ENCODE measurements at regions not wholly inside any gene's neighbourhood (a gene's known extent, or its start where the extent isn't known, plus 50 kb on each side); places are given as distances from the start of the nearest gene placed in this dataset.

GRCh38 chr13:76703621-76704288 is 182.4 kb downstream of the KCTD12 start:
- ChIA-PET CTCF (interaction anchor here (0.6 to 0.7 kb wide), 2 partner anchors 57 to 1908 kb away, joined by 3 read pairs; no protein-coding TSS in a partner anchor), POLR2A (no interaction called here)
- intact Hi-C loops (cut with DNase I, micrococcal nuclease) = no loop called here
- no peak overlapping the region for H3K4me3 ChIP-seq (ENCODE audit: low read length)
- Mint-ChIP-seq H3K4me1 (ENCODE audit: low read depth) (no peaks in the 10 kb centered on the region), H3K36me3 (ENCODE audit: low read depth) (no peaks in the 10 kb centered on the region), H3K4me3 (no peak overlapping the region), H3K27me3 (peaks cover 8% of the 10 kb centered on the region), H3K27ac (no peak overlapping the region), H3K9me3 (no peaks in the 10 kb centered on the region)
- H3K27ac ChIP-seq (ENCODE audit: low read depth in 1 of 2, low read length in 2 of 2) = no peak overlapping the region
- H3K36me3 ChIP-seq (ENCODE audit: insufficient read depth, low read length) = no peaks in the 10 kb centered on the region
- H3K9me3 ChIP-seq (ENCODE audit: control insufficient read depth in 1 of 2, insufficient read depth in 1 of 2, low read length in 2 of 2) = no peaks in the 10 kb centered on the region
- no peak for DNase-seq
- no peak for TF ChIP-seq CTCF (IDR thresholded peaks at IDR 0.05)
- no peaks in the 10 kb centered on the region for H3K4me1 ChIP-seq (ENCODE audit: insufficient read depth, low read length)
- no peaks in the 10 kb centered on the region for H3K27me3 ChIP-seq (ENCODE audit: control insufficient read depth in 1 of 2, insufficient read depth in 2 of 2, low read length in 2 of 2)
- no peak for ATAC-seq (ENCODE audit: poor library complexity)

DNA sequence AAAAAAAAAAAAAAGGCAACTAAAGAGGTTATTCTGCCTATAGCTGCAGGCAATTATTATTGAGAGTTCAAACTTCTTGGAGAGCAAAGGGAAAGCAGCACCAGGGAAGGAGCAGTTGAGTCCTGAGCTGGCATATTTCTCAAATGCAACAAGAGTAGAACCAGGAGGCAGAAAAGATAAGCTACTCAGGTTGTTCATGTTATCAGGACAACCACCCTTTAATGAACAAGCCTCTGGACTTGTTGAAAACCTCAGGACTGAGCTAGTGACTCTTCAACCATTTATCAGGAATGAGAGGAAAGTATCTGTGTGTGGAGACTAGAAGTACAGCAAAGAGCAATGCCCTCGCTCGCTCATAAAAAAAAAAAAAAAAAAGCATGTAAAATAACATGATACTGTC is 183.0 kb downstream of the KCTD12 start:
- Histone ChIP-seq H3K27ac (ENCODE audit: low read depth in 1 of 2, low read length in 2 of 2) (no peak overlapping the region), H3K4me1 (ENCODE audit: insufficient read depth, low read length) (no peaks in the 10 kb centered on the region), H3K27me3 (ENCODE audit: control insufficient read depth in 1 of 2, insufficient read depth in 2 of 2, low read length in 2 of 2) (no peaks in the 10 kb centered on the region), H3K9me3 (ENCODE audit: control insufficient read depth in 1 of 2, insufficient read depth in 1 of 2, low read length in 2 of 2) (no peaks in the 10 kb centered on the region), H3K4me3 (ENCODE audit: low read length) (no peak overlapping the region), H3K36me3 (ENCODE audit: insufficient read depth, low read length) (no peaks in the 10 kb centered on the region)
- TF ChIP-seq CTCF (IDR thresholded peaks at IDR 0.05) = no peak
- H3K4me1 Mint-ChIP-seq (ENCODE audit: low read depth) = no peaks in the 10 kb centered on the region
- H3K27me3 Mint-ChIP-seq = peaks cover 11% of the 10 kb centered on the region
- H3K27ac Mint-ChIP-seq = no peak overlapping the region
- CTCF ChIA-PET = interaction anchor here (0.6 to 0.7 kb wide), 2 partner anchors 57 to 1908 kb away, joined by 3 read pairs; no protein-coding TSS in a partner anchor
- intact Hi-C loops (cut with DNase I, micrococcal nuclease) = no loop called here
- H3K9me3 Mint-ChIP-seq = no peaks in the 10 kb centered on the region
- no peak for DNase-seq
- no peak overlapping the region for H3K4me3 Mint-ChIP-seq
- no peaks in the 10 kb centered on the region for H3K36me3 Mint-ChIP-seq (ENCODE audit: low read depth)
- POLR2A ChIA-PET = no interaction called here
- no peak for ATAC-seq (ENCODE audit: poor library complexity)

DNA sequence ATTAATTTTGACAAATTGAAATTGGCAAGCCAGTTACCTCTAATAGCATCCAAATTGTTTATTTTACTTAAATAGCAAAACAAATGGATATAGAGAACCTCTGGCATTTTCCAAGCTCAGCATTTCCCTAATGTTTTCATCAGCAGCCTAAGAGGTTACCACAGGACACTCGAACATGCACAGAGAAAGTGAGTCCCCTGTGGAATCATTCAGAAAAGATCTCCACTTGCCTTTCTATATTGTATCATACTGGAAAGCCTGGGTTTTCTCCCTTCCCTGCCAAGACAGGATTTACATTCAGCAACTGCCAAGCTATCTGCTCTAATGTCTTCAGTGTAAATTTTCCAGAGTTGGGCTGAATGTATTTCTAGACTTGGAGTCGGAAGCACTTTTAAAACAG is 188.9 kb downstream of the KCTD12 start:
- Mint-ChIP-seq H3K27ac (no peak overlapping the region), H3K4me3 (no peak overlapping the region), H3K4me1 (ENCODE audit: low read depth) (no peaks in the 10 kb centered on the region), H3K36me3 (ENCODE audit: low read depth) (no peaks in the 10 kb centered on the region), H3K27me3 (peaks cover 22% of the 10 kb centered on the region), H3K9me3 (no peaks in the 10 kb centered on the region)
- Histone ChIP-seq H3K27ac (ENCODE audit: low read depth in 1 of 2, low read length in 2 of 2) (no peak overlapping the region), H3K4me3 (ENCODE audit: low read length) (no peak overlapping the region), H3K4me1 (ENCODE audit: insufficient read depth, low read length) (no peaks in the 10 kb centered on the region), H3K9me3 (ENCODE audit: control insufficient read depth in 1 of 2, insufficient read depth in 1 of 2, low read length in 2 of 2) (no peaks in the 10 kb centered on the region), H3K27me3 (ENCODE audit: control insufficient read depth in 1 of 2, insufficient read depth in 2 of 2, low read length in 2 of 2) (no peaks in the 10 kb centered on the region), H3K36me3 (ENCODE audit: insufficient read depth, low read length) (no peaks in the 10 kb centered on the region)
- ChIA-PET CTCF (interaction anchor here (0.7 kb wide), 1 partner anchor 28 kb away, joined by 3 read pairs; no protein-coding TSS in a partner anchor), POLR2A (no interaction called here)
- DNase-seq = no peak
- ATAC-seq (ENCODE audit: poor library complexity) = no peak
- no peak for TF ChIP-seq CTCF (IDR thresholded peaks at IDR 0.05)
- intact Hi-C loops (cut with DNase I, micrococcal nuclease) = no loop called here
